ENCODE measurements at regions not wholly inside any gene's neighbourhood (a gene's known extent, or its start where the extent isn't known, plus 50 kb on each side); places are given as distances from the start of the nearest gene placed in this dataset.

DNA sequence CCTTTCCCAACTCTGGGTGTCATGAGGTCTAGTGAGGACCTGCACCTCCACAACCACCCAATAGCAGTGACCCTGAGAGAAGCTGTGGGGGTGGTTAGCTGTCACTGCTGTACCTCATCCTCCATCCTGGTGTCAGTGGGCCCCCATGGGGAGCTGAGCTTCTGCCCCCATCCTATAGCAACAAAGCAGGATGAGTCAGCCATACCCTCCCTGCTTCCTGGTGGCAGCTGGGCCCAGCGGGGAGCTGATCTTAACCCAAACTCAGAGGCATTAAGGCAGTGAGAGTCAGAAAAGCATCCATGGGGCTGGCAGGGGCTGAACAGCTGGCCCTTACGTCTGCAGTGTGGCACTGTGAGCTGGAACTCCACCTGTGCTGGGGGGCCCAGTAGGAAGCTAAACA is 247.8 kb upstream of the HDAC4 start:
- ChIA-PET POLR2A (no interaction called here), CTCF (no interaction called here)
- H3K4me3 ChIP-seq (replicated peaks in 1 of 3; ENCODE audit: insufficient read depth in 1 of 3, low read depth in 1 of 3, low read length in 3 of 3) = no peak overlapping the region
- no peak overlapping the region for H3K9ac ChIP-seq (replicated peaks; ENCODE audit: extremely low read depth, insufficient read depth, low read length)
- DNase-seq (ENCODE audit: low read depth, low spot score) = no peak
- H3K27me3 ChIP-seq (ENCODE audit: control insufficient read depth in 2 of 2, insufficient read depth in 2 of 2, low read length in 2 of 2) = no peaks in the 10 kb centered on the region
- BruUV-seq (replicated peaks) = no TSS peak
- no peaks in the 10 kb centered on the region for H3K9me1 ChIP-seq (replicated peaks; ENCODE audit: control insufficient read depth, extremely low read depth, insufficient read depth, low read length)
- H3K4me2 ChIP-seq (ENCODE audit: insufficient read depth, low read length) = no peak overlapping the region
- no peaks in the 10 kb centered on the region for H3K9me3 ChIP-seq (replicated peaks; ENCODE audit: control insufficient read depth, insufficient read depth, low read length)
- intact Hi-C loops (cut with micrococcal nuclease) (no loop called here), dilution Hi-C loops (cut with MboI; ENCODE audit: extremely low pct_ligation_motif_present, low sequenced_read_pairs) (no loop called here)
- TF ChIP-seq, protein P1, sequence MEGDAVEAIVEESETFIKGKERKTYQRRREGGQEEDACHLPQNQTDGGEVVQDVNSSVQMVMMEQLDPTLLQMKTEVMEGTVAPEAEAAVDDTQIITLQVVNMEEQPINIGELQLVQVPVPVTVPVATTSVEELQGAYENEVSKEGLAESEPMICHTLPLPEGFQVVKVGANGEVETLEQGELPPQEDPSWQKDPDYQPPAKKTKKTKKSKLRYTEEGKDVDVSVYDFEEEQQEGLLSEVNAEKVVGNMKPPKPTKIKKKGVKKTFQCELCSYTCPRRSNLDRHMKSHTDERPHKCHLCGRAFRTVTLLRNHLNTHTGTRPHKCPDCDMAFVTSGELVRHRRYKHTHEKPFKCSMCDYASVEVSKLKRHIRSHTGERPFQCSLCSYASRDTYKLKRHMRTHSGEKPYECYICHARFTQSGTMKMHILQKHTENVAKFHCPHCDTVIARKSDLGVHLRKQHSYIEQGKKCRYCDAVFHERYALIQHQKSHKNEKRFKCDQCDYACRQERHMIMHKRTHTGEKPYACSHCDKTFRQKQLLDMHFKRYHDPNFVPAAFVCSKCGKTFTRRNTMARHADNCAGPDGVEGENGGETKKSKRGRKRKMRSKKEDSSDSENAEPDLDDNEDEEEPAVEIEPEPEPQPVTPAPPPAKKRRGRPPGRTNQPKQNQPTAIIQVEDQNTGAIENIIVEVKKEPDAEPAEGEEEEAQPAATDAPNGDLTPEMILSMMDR (IDR thresholded peaks at IDR 0.05; ENCODE audit: extremely low read depth in 1 of 2, insufficient read depth in 1 of 2, low read depth in 1 of 2, low read length in 2 of 2) = no peak
- no peak for TF ChIP-seq EZH2 (IDR thresholded peaks at IDR 0.05; ENCODE audit: borderline replicate concordance, low read depth, low read length, severe bottlenecking)
- TF ChIP-seq JUN (IDR thresholded peaks at IDR 0.05; ENCODE audit: borderline replicate concordance, insufficient read depth, insufficient read length, low read depth) = no peak
- TF ChIP-seq FOS (IDR thresholded peaks at IDR 0.05; ENCODE audit: borderline replicate concordance, insufficient read depth, low read length) = no peak
- no peak for TF ChIP-seq POLR2A (IDR thresholded peaks at IDR 0.05; ENCODE audit: low read depth, low read length)
- no peak for TF ChIP-seq GATA2 (IDR thresholded peaks at IDR 0.05; ENCODE audit: insufficient read depth, insufficient read length, low read depth, low read length)
- TF ChIP-seq, protein P2, sequence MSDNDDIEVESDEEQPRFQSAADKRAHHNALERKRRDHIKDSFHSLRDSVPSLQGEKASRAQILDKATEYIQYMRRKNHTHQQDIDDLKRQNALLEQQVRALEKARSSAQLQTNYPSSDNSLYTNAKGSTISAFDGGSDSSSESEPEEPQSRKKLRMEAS (IDR thresholded peaks at IDR 0.05; ENCODE audit: insufficient read depth, insufficient read length) = no peak
- no peak for TF ChIP-seq POLR2AphosphoS5 (IDR thresholded peaks at IDR 0.05; ENCODE audit: insufficient read depth, low read depth, low read length)
- TF ChIP-seq MYC (IDR thresholded peaks at IDR 0.05; ENCODE audit: low read depth, low read length) = no peak
- H2AFZ ChIP-seq (ENCODE audit: low read depth, low read length) = no peak overlapping the region
- H4K20me1 ChIP-seq (replicated peaks; ENCODE audit: control insufficient read depth, extremely low read depth, insufficient read depth, low read length) = no peaks in the 10 kb centered on the region
- no peaks in the 10 kb centered on the region for H3K4me1 ChIP-seq (ENCODE audit: control insufficient read depth, extremely low read depth, insufficient read depth, low read length)
- H3K79me2 ChIP-seq (ENCODE audit: control insufficient read depth, insufficient read depth, low read length) = no peaks in the 10 kb centered on the region
- H3K27ac ChIP-seq (ENCODE audit: insufficient read depth, low read depth, low read length) = no peak overlapping the region
- no peak for FAIRE-seq
- no peaks in the 10 kb centered on the region for H3K36me3 ChIP-seq (ENCODE audit: control insufficient read depth in 2 of 2, extremely low read depth in 1 of 2, insufficient read depth in 2 of 2, low read length in 2 of 2)
